Stromal cell of bone marrow (primary cell): ENCODE measurements at regions not wholly inside any gene's neighbourhood (a gene's known extent, or its start where the extent isn't known, plus 50 kb on each side); places are given as distances from the start of the nearest gene placed in this dataset.

Experiments
- DNase-seq: peaks from one replicate; pipeline ENCODE4 v3.0.0-alpha.2; 2012; ENCODE audit warnings: low read depth

DNA sequence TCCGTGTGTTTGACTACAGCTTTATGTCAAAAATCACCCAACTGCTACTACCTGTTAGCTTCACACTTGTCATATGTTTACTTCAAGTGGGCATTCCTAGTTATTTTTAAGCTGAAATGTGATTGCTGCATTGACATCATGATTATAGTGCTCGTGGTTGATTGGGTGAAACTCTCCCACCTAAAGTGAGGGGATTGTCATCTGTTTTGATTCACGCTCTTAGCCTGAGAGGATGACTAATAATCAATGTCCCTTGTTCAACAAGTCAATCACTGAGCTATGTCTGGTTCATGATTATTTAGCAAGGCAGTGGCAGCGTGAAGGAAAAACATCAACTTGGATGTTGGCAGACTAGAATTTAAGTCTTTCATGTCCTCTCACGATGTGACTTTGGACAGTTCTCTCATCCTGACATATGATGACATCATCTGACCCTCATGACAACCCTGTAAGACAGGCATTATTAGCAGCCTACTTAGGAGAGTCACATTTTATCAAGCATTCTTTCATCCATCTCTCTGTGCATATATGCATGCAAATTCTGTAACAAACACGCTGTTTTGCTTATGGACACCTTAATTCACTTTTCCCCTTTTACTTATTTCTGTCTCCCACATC, 352.6 kb upstream of the ZMIZ1 start:
- no peak for DNase-seq

GRCh38 chr10:78717200-78717599, 351.6 kb upstream of the ZMIZ1 start:
- peak; percentile 69 for DNase-seq

- no peak for DNase-seq
These were observed 350.7 kb upstream of the ZMIZ1 start for GRCh38 chr10:78718032-78718572.

- no peak for DNase-seq
These were observed 349.5 kb upstream of the ZMIZ1 start for GRCh38 chr10:78719276-78719675.

- no peak for DNase-seq
These were observed 348.7 kb upstream of the ZMIZ1 start for GRCh38 chr10:78720091-78720490.

GRCh38 chr10:78721231-78721630, 347.5 kb upstream of the ZMIZ1 start:
- no peak for DNase-seq

GRCh38 chr10:78724846-78725245, 343.9 kb upstream of the ZMIZ1 start:
- no peak for DNase-seq

GRCh38 chr10:78726171-78726570, 342.6 kb upstream of the ZMIZ1 start:
- DNase-seq = no peak

DNA sequence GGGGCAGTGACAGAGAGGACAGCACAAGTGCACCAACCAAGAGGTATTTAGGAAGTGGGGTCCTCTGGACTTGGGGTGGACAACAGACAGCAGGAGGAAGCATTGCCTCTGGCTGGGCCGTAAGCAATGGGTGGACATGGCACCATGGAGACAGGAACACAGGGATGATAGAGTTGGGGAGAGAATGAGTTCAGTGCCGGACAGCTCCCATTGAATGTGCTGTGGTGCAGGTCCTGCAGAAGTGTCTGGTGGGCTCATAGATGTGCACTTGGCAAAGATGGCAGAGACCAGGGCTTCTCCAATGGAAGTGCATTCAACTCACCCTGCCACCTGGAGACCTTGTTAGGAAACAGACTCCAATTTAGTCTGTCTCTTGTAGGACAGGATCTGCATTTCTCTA, 341.5 kb upstream of the ZMIZ1 start:
- DNase-seq = no peak

DNA sequence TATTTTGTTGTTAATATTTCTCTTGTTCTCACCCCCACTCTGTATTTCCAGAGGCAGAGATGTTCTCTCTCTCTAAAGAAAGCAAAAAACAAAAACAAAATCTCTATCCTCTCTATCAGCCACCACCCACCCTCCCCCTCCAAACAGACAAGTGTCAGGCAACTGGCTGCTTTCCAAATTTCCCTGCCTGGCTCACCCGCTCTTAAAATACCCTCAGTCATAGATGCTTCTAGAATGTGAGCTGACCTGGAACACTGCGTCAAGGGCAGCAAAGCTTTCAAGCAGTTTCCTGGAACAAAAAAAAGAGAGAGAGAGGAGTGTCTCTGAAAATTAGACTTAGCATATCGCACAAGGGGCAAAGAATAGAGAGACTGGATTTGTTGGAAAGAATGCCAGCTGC, 341.0 kb upstream of the ZMIZ1 start:
- DNase-seq = no peak

DNA sequence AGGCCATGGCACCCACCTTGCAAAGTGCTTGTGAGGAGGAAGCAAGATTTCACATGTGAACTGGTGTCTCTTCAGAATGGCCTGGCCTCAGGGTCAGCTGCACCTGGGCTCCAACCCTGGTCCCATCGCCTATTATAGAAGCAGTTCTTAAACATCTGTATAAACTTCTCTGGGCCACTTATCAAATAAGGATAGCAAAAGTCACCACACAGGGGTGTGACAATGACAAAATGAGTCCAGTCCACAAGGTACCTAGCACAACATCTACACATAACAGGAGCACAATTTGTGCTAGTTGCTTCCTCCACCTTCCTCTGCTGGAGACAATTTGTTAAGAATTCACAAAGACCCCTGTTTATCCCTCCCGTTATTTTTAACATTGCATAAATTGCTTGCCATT, 340.6 kb upstream of the ZMIZ1 start:
- DNase-seq = no peak

GRCh38 chr10:78729366-78729765, 339.4 kb upstream of the ZMIZ1 start:
- DNase-seq = no peak

GRCh38 chr10:78729800-78730199, 339.0 kb upstream of the ZMIZ1 start:
- DNase-seq = no peak

DNA sequence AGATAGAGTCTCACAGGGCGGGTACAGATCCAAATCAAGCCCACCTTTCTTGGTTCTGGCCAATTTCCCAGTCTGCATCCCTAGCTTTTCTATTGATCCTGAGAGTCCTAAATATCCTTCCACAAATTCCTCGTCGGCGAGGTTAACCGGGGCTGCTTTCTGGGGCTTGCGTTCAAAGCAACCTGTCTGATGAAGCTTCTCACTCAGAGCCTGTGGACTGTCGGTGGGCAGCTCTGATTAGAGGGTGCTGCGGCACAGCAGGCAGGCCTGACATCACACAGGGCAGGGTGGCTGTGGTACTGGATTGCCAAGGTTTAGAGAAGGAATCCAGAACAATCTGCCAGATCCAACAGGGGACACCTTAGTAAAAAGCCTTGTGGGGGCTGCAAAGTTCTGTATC, 338.0 kb upstream of the ZMIZ1 start:
- DNase-seq = no peak

DNA sequence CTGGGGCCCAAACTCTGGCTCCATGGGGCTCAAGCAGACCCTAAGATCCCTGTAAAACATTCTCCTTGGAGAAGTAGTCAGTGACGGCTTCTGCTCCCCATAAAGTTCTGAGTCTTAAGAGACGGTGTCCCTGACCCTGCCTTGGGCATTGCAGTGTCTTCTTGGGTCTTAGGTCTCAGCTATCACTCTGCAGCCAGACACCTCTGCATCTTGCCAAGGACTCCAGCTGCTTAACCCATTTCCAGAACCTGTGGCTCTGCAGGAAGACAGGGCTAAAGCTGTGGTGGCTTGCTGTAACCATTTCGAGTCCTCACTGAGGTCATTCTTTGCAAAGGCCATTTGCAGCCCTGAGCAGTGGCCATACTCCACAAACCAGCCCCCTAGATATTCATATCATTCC, 337.1 kb upstream of the ZMIZ1 start:
- no peak for DNase-seq

DNA sequence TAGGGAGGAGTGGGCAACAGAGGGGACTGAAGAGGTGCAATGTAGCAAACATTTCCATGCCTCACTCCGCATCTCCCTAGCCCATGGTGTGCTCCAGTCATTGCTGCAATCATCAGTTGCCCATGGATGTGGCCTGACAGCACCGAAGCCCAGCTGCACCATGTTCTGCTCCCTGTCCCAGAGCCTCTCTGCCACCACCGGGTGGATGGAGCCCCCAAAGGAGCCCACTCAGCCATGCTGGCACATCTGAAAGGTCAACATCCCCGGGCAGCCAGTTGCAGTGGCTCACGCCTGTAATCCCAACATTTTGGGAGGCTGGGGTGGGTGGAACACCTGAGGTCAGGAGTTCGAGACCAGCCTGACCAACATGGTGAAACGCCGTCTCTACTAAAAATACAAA, 336.4 kb upstream of the ZMIZ1 start:
- no peak for DNase-seq

GRCh38 chr10:78736926-78737630, 331.7 kb upstream of the ZMIZ1 start:
- no peak for DNase-seq

GRCh38 chr10:78737883-78738856, 330.6 kb upstream of the ZMIZ1 start:
- no peak for DNase-seq

DNA sequence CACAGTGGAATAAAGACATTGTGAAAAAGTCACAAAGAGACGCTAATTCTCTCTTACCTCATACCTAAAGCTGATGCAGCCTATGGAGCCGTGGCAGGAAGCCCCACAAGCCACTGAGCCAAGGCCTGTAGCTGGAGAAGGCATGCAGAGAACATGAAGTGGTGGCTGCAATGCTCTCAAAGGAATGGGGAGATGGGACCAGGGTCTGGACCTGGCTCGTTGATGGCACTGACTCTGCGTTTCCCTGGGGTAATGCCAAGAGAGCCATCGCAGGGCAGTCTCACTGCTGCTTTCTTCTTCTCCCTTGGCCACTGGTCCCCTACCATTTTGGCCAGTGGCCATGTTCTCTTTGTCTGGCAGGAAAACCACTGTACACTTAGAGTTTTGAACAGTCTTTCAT, 329.9 kb upstream of the ZMIZ1 start:
- no peak for DNase-seq

DNA sequence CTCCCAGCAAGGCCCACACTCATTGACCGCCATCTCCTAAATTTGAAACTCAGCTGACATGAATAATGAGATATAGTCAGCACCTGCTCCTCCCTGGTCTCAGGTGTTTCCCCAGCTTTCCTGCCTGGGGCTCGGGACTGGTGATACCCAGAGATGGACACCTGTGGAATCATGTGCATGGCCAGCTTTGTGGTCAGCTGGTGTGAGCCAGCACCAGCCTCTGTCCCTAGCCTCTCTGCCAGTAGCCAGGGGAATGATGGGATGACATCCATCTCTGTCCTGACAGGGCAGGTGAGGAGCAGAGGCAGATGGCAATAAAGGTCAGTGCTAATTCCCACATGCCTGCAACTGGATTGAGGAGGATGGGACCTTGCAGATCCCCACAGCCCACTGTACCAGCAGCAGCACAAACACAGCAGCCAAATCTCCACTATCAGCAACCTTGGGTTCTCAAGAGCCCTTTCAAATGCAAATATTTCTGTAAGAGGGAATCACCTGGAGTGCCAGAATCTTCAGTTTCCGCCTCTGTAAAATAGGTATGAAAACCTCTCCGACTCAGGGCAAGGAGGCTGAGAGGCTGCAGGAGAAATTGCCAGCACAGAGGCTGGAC, 329.2 kb upstream of the ZMIZ1 start:
- no peak for DNase-seq

GRCh38 chr10:78740976-78741915, 327.5 kb upstream of the ZMIZ1 start:
- no peak for DNase-seq
